Naive thymus-derived CD4-positive, alpha-beta T cell (primary cell): ENCODE measurements at regions not wholly inside any gene's neighbourhood (a gene's known extent, or its start where the extent isn't known, plus 50 kb on each side); places are given as distances from the start of the nearest gene placed in this dataset.

ENCODE experiments used
- ATAC-seq: fragments of 150-1000 bp; cut with Tn5 transposase; 2 replicates; pipeline ENCODE4 v1.10.0; 2021; ENCODE audit warnings: mild to moderate bottlenecking, moderate library complexity
- CTCF ChIA-PET: fragments of 350-600 bp; sonication (Branson Sonifier 250); formaldehyde crosslinking; loops from one replicate; lab custom pipeline; 2021; ENCODE audit warnings: antibody characterized with exemption; lab: Charles Lee
- POLR2A ChIA-PET: fragments of 350-600 bp; sonication (Branson Sonifier 250); formaldehyde crosslinking; loops from one replicate; lab custom pipeline; 2021; ENCODE audit warnings: antibody characterized with exemption, inconsistent platforms; lab: Charles Lee
- DNase-seq, 9 donors: peaks; one replicate each; pipeline versions ENCODE4 v3.0.0 to v3.0.0-alpha.2; 2020 to 2022; ENCODE audit warnings: mixed read lengths in 1 of 9
- H3K27ac ChIP-seq: one replicate; pipeline ENCODE4 v1.7.0; 2013; ENCODE audit warnings: mild to moderate bottlenecking, low read depth, low read length, moderate library complexity
- H3K27me3 ChIP-seq, 2 donors: one replicate each; pipeline ENCODE4 v1.7.0; 2013; ENCODE audit warnings: low read length in 2 of 2, mild to moderate bottlenecking in 2 of 2, moderate library complexity in 2 of 2; ENCODE audit not compliant: control insufficient read depth in 2 of 2, insufficient read depth in 2 of 2
- H3K36me3 ChIP-seq, 3 experiments: 1 replicate in 2 of 3; 2 replicates in 1 of 3; pipeline ENCODE4 v1.7.0; 2013; ENCODE audit warnings: low read length in 3 of 3, mild to moderate bottlenecking in 3 of 3, moderate library complexity in 1 of 3; ENCODE audit not compliant: insufficient read depth in 3 of 3, control insufficient read depth in 2 of 3
- H3K4me1 ChIP-seq, 2 donors: one replicate each; pipeline ENCODE4 v1.7.0; 2013; ENCODE audit warnings: low read length in 2 of 2, mild to moderate bottlenecking in 2 of 2, moderate library complexity in 1 of 2; ENCODE audit not compliant: control insufficient read depth in 2 of 2, insufficient read depth in 2 of 2
- H3K4me3 ChIP-seq: 2 replicates; pipeline ENCODE4 v1.7.0; 2013; ENCODE audit warnings: mild to moderate bottlenecking, low read length
- H3K9me3 ChIP-seq, 3 experiments: 1 replicate in 2 of 3; 2 replicates in 1 of 3; pipeline ENCODE4 v1.7.0; 2013; ENCODE audit warnings: low read length in 3 of 3; ENCODE audit not compliant: control insufficient read depth in 2 of 3
- H3K27ac Mint-ChIP-seq, 9 donors: one replicate each; pipeline ENCODE4 v1.8.0; 2020 to 2022; ENCODE audit warnings: mixed read lengths in 9 of 9, mild to moderate bottlenecking in 8 of 9, moderate library complexity in 5 of 9, inconsistent platforms in 2 of 9
- H3K27me3 Mint-ChIP-seq, 5 donors: one replicate each; pipeline ENCODE4 v1.8.0; 2021 to 2022; ENCODE audit warnings: mixed read lengths in 5 of 5, mild to moderate bottlenecking in 1 of 5
- H3K36me3 Mint-ChIP-seq, 5 donors: one replicate each; pipeline ENCODE4 v1.8.0; 2020 to 2022; ENCODE audit warnings: mixed read lengths in 5 of 5, mild to moderate bottlenecking in 3 of 5, inconsistent platforms in 1 of 5
- H3K4me1 Mint-ChIP-seq, 7 donors: one replicate each; pipeline ENCODE4 v1.8.0; 2020 to 2022; ENCODE audit warnings: mixed read lengths in 7 of 7, mild to moderate bottlenecking in 3 of 7, inconsistent platforms in 1 of 7
- H3K4me3 Mint-ChIP-seq, 10 donors: one replicate each; pipeline ENCODE4 v1.8.0; 2020 to 2022; ENCODE audit warnings: mild to moderate bottlenecking in 10 of 10, mixed read lengths in 10 of 10, moderate library complexity in 6 of 10, inconsistent platforms in 2 of 10
- H3K9me3 Mint-ChIP-seq, 11 donors: one replicate each; pipeline ENCODE4 v1.8.0; 2020 to 2022; ENCODE audit warnings: mixed read lengths in 11 of 11, mild to moderate bottlenecking in 4 of 11, inconsistent platforms in 1 of 11, moderate library complexity in 1 of 11
- intact Hi-C, 2 donors: fragments of 100-400 bp; cut with micrococcal nuclease; formaldehyde crosslinking; loops; one replicate each; pipeline ENCODE4 v1.15.1; 2023

DNA sequence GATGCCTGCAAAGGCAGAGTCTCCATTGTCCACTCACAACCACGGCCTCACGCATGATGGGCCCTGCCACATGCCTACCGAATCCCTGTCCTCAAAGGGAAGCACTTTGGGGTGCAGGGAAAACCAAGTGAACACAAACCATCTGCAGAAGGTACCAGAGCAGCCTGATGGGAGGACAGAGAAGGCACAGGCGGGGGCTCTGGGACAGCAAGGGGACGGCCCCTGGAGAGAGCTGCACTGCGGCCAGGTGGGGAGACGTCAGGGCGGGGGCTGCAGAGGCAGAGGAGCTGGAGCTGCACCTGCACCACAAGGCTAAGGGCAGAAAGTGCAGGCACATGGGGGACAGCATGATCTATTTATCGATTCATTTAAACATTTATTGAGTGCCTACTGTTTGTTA lies 1056.0 kb downstream of the TBC1D22A start:
- POLR2A ChIA-PET: no interaction called here
- intact Hi-C loops: no loop called here
- Mint-ChIP-seq H3K27me3 (peaks cover 0 to 22% (median 5%) of the 10 kb centered on the region in 5 donors), H3K36me3 (peaks cover 0 to 4% (median 0%) of the 10 kb centered on the region in 5 donors), H3K4me3 (no peak overlapping the region), H3K9me3 (peaks cover 0 to 13% (median 5%) of the 10 kb centered on the region in 11 donors), H3K4me1 (no peaks in the 10 kb centered on the region), H3K27ac (no peak overlapping the region)
- no peak overlapping the region for H3K4me3 ChIP-seq
- H3K4me1 ChIP-seq: no peaks in the 10 kb centered on the region
- no peaks in the 10 kb centered on the region for H3K27me3 ChIP-seq
- no peaks in the 10 kb centered on the region for H3K36me3 ChIP-seq
- H3K27ac ChIP-seq: no peak overlapping the region
- no peaks in the 10 kb centered on the region for H3K9me3 ChIP-seq
- DNase-seq (no peak), ATAC-seq (no peak)
- CTCF ChIA-PET: no interaction called here

DNA sequence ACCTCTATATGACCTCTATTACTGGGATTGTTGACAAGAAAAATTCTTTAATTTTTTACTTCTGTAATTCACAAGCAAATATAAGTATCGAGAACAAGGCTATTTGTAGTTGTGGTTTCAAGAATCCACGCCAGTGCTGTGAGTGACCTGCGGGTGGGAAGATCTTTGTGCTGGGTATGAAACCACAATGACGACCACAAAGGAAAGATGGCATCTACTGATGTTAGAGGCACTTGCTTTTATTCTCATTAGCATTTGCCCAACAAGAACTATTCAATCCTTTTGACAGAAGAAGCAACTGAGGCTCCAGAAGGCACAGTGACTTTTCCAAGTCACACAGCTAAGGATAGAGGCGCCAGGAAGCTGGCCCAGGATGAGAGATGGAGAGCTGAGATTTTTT lies 1054.9 kb downstream of the TBC1D22A start:
- no peaks in the 10 kb centered on the region for H3K27me3 ChIP-seq
- H3K27ac ChIP-seq: no peak overlapping the region
- no peaks in the 10 kb centered on the region for H3K9me3 ChIP-seq
- peaks cover 0 to 4% (median 0%) of the 10 kb centered on the region in 5 donors for H3K36me3 Mint-ChIP-seq
- no peaks in the 10 kb centered on the region for H3K4me1 ChIP-seq
- peaks cover 0 to 31% (median 5%) of the 10 kb centered on the region in 5 donors for H3K27me3 Mint-ChIP-seq
- no peak overlapping the region for H3K4me3 ChIP-seq
- ChIA-PET CTCF (no interaction called here), POLR2A (no interaction called here)
- ATAC-seq (no peak), DNase-seq (no peak)
- no peak overlapping the region for H3K4me3 Mint-ChIP-seq
- H3K27ac Mint-ChIP-seq: peak overlapping the region in 1 of 9 donors; percentile 13
- no peaks in the 10 kb centered on the region for H3K4me1 Mint-ChIP-seq
- H3K9me3 Mint-ChIP-seq: peaks cover 0 to 13% (median 7%) of the 10 kb centered on the region in 11 donors
- no peaks in the 10 kb centered on the region for H3K36me3 ChIP-seq
- intact Hi-C loops: no loop called here

DNA sequence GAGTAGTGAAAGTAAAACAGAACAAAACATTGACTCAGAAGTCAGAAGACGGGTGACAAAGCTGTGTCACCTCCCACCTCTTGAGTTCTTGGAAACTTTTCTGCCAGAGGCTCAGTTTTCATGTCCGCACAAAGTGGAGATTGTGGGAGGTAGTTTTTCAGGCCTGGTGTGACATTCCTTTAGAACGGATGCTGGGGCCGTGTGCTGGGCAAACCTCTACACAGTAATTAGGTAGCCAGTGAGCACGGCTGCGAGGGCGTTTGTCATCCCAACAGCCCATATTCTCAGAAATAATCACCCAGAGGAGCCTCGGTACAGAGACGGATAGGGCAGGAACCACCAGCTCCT lies 1054.4 kb downstream of the TBC1D22A start:
- Histone ChIP-seq H3K27me3 (no peaks in the 10 kb centered on the region), H3K9me3 (no peaks in the 10 kb centered on the region), H3K4me1 (no peaks in the 10 kb centered on the region), H3K27ac (no peak overlapping the region), H3K4me3 (no peak overlapping the region), H3K36me3 (no peaks in the 10 kb centered on the region)
- H3K36me3 Mint-ChIP-seq: peaks cover 0 to 4% (median 0%) of the 10 kb centered on the region in 5 donors
- H3K9me3 Mint-ChIP-seq: peaks cover 0 to 13% (median 7%) of the 10 kb centered on the region in 11 donors
- no peak for ATAC-seq
- DNase-seq: no peak
- no peak overlapping the region for H3K27ac Mint-ChIP-seq
- POLR2A ChIA-PET: no interaction called here
- CTCF ChIA-PET: no interaction called here
- H3K27me3 Mint-ChIP-seq: peaks cover 0 to 35% (median 8%) of the 10 kb centered on the region in 5 donors
- no peak overlapping the region for H3K4me3 Mint-ChIP-seq
- intact Hi-C loops: no loop called here
- H3K4me1 Mint-ChIP-seq: no peaks in the 10 kb centered on the region

DNA sequence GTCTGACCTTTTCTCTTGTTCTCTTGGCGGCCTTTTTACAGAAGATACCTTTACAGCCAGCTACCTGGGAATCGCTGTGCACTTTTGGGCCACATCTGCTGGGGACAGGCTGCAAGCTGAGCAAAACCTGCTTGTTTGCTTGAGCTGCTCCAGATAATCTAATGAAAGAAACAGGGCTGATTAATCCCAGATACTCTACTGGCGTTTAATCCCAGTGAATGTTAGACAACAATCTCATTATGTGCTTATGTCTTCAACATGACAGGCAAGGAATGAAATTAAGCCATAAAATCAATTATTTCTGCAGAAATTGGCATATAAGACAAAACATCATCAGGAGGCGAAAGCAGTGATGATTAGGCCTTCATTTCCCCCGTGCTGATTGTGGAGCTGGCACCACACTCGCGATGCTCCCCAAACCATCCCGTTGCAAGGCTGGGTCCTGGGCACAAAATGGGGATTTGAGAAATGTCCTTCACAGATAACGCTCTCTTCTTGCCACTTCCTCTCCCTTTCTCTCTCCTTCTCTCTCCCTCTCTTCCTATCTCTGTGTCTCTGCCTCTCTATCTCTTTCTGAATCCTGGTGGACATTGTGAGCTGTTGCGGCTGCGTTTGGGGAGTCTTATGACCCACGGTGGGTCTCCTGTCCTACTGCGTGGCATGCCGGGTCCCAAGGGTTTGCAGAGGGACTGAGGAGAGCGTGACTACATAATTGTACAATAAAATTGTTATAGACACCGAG lies 1053.8 kb downstream of the TBC1D22A start:
- H3K4me3 Mint-ChIP-seq: no peak overlapping the region
- ChIA-PET POLR2A (no interaction called here), CTCF (no interaction called here)
- no peaks in the 10 kb centered on the region for H3K27me3 ChIP-seq
- no peak overlapping the region for H3K27ac ChIP-seq
- intact Hi-C loops: no loop called here
- no peaks in the 10 kb centered on the region for H3K36me3 ChIP-seq
- no peak overlapping the region for H3K27ac Mint-ChIP-seq
- no peaks in the 10 kb centered on the region for H3K4me1 ChIP-seq
- no peak overlapping the region for H3K4me3 ChIP-seq
- H3K4me1 Mint-ChIP-seq: no peaks in the 10 kb centered on the region
- peaks cover 0 to 12% (median 7%) of the 10 kb centered on the region in 11 donors for H3K9me3 Mint-ChIP-seq
- H3K36me3 Mint-ChIP-seq: peaks cover 0 to 4% (median 0%) of the 10 kb centered on the region in 5 donors
- H3K27me3 Mint-ChIP-seq: peaks cover 0 to 37% (median 9%) of the 10 kb centered on the region in 5 donors
- DNase-seq (no peak), ATAC-seq (no peak)
- no peaks in the 10 kb centered on the region for H3K9me3 ChIP-seq

DNA sequence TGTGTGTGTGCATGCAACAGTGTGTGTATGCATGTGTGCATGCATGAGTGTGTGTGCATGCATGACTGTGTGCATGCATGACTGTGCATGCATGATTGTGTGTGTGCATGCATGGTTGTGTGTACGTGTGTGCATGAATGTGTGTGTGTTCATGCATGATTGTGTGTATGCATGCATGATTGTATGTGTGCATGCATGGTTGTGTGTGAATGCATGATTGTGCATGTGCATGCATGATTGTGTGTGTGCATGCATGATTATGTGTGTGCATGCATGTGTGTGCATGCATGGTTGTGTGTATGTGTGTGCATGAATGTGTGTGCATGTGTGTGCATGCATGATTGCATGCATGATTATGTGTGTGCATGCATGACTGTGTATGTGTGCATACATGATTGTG lies 1052.0 kb downstream of the TBC1D22A start:
- H3K27ac ChIP-seq: no peak overlapping the region
- H3K27me3 Mint-ChIP-seq: peaks cover 0 to 41% (median 9%) of the 10 kb centered on the region in 5 donors
- no peak overlapping the region for H3K4me3 ChIP-seq
- no peak overlapping the region for H3K27ac Mint-ChIP-seq
- intact Hi-C loops: no loop called here
- no peaks in the 10 kb centered on the region for H3K27me3 ChIP-seq
- no peak overlapping the region for H3K4me3 Mint-ChIP-seq
- H3K36me3 ChIP-seq: no peaks in the 10 kb centered on the region
- ATAC-seq (no peak), DNase-seq (no peak)
- H3K4me1 Mint-ChIP-seq: no peaks in the 10 kb centered on the region
- H3K36me3 Mint-ChIP-seq: peaks cover 0 to 4% (median 0%) of the 10 kb centered on the region in 5 donors
- ChIA-PET CTCF (no interaction called here), POLR2A (no interaction called here)
- H3K9me3 Mint-ChIP-seq: peaks cover 0 to 15% (median 4%) of the 10 kb centered on the region in 11 donors
- H3K4me1 ChIP-seq: no peaks in the 10 kb centered on the region
- no peaks in the 10 kb centered on the region for H3K9me3 ChIP-seq

DNA sequence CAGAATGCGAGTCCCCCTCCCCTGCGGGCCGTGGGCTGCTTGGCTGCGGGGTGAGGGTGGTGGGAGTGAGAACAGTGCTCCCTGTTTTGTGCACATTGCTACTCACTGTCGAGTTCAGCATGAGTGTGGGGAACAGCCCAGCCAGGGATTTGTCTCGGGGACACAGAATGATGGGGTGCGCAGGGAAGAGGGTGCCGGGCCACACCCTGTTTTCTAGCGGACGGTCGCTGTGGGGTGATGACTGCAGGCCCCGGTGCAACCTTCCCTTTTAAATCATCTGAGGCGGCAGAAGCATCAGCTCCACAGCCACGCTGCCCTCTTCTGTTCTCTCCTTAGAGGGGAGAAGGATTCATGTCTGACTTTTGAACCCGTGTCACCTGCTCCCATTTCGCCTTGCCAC lies 1051.2 kb downstream of the TBC1D22A start:
- DNase-seq: no peak
- peaks cover 0 to 4% (median 0%) of the 10 kb centered on the region in 5 donors for H3K36me3 Mint-ChIP-seq
- H3K4me3 ChIP-seq: no peak overlapping the region
- no peaks in the 10 kb centered on the region for H3K36me3 ChIP-seq
- intact Hi-C loops: no loop called here
- no peak overlapping the region for H3K27ac ChIP-seq
- H3K4me1 Mint-ChIP-seq: no peaks in the 10 kb centered on the region
- peak overlapping the region in 1 of 9 donors; percentile 56 for H3K27ac Mint-ChIP-seq
- H3K27me3 ChIP-seq: no peaks in the 10 kb centered on the region
- peaks cover 0 to 37% (median 9%) of the 10 kb centered on the region in 5 donors for H3K27me3 Mint-ChIP-seq
- CTCF ChIA-PET: no interaction called here
- H3K4me1 ChIP-seq: no peaks in the 10 kb centered on the region
- H3K9me3 Mint-ChIP-seq: peaks cover 0 to 16% (median 4%) of the 10 kb centered on the region in 11 donors
- POLR2A ChIA-PET: no interaction called here
- ATAC-seq: no peak
- no peak overlapping the region for H3K4me3 Mint-ChIP-seq
- no peaks in the 10 kb centered on the region for H3K9me3 ChIP-seq

DNA sequence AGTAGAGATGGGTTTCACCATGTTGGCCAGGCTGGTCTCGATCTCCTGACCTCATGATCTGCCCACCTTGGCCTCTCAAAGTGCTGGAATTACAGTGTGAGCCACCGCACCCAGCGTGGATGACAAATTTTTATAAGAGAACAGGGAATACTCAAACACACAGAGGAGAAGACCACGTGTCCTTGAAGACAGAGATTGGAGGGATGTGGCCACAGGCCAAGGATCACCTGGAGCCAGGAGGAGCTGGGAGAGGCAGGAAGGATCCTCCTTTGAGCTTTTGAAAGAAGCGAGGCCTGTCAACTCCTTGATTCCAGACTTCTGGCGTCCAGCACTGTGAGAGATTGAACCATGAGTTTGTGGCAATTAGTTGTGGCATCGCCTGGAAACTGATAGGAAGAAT lies 1049.5 kb downstream of the TBC1D22A start:
- Mint-ChIP-seq H3K36me3 (no peaks in the 10 kb centered on the region), H3K4me1 (no peaks in the 10 kb centered on the region), H3K9me3 (peaks cover 0 to 16% (median 0%) of the 10 kb centered on the region in 11 donors), H3K27ac (no peak overlapping the region), H3K4me3 (no peak overlapping the region), H3K27me3 (peaks cover 0 to 38% (median 9%) of the 10 kb centered on the region in 5 donors)
- H3K27ac ChIP-seq: no peak overlapping the region
- ChIA-PET POLR2A (no interaction called here), CTCF (no interaction called here)
- H3K4me1 ChIP-seq: no peaks in the 10 kb centered on the region
- intact Hi-C loops: no loop called here
- no peaks in the 10 kb centered on the region for H3K36me3 ChIP-seq
- no peaks in the 10 kb centered on the region for H3K9me3 ChIP-seq
- ATAC-seq (no peak), DNase-seq (no peak)
- no peaks in the 10 kb centered on the region for H3K27me3 ChIP-seq
- H3K4me3 ChIP-seq: no peak overlapping the region
